Activated CD8-positive, alpha-beta T cell treated with anti-CD3 and anti-CD28 coated beads for 36 hours (primary cell): ENCODE measurements at regions not wholly inside any gene's neighbourhood (a gene's known extent, or its start where the extent isn't known, plus 50 kb on each side); places are given as distances from the start of the nearest gene placed in this dataset.

Source experiments
- ATAC-seq: fragments of 200-7000 bp; cut with Tn5 transposase; one replicate; pipeline ENCODE4 v1.10.0; 2021; ENCODE audit warnings: mild to moderate bottlenecking, moderate library complexity
- CTCF ChIA-PET: fragments of 350-600 bp; sonication (Branson Sonifier 250); formaldehyde crosslinking; loops from one replicate; lab custom pipeline; 2021; ENCODE audit warnings: antibody characterized with exemption; lab: Charles Lee
- POLR2A ChIA-PET: fragments of 350-600 bp; sonication (Branson Sonifier 250); formaldehyde crosslinking; loops from one replicate; lab custom pipeline; 2021; ENCODE audit warnings: antibody characterized with exemption; lab: Charles Lee
- DNase-seq: peaks from one replicate; pipeline ENCODE4 v3.0.0-alpha.2; 2020
- H3K27ac Mint-ChIP-seq: one replicate; pipeline ENCODE4 v1.8.0; 2021; ENCODE audit warnings: mild to moderate bottlenecking, mixed read lengths
- H3K27me3 Mint-ChIP-seq: one replicate; pipeline ENCODE4 v1.8.0; 2021; ENCODE audit warnings: mixed read lengths
- H3K36me3 Mint-ChIP-seq: one replicate; pipeline ENCODE4 v1.8.0; 2021; ENCODE audit warnings: low read depth, mixed read lengths
- H3K4me1 Mint-ChIP-seq: one replicate; pipeline ENCODE4 v1.8.0; 2021; ENCODE audit warnings: low read depth, mixed read lengths
- H3K4me3 Mint-ChIP-seq: one replicate; pipeline ENCODE4 v1.8.0; 2021; ENCODE audit warnings: mild to moderate bottlenecking, moderate library complexity, mixed read lengths
- H3K9me3 Mint-ChIP-seq: one replicate; pipeline ENCODE4 v1.8.0; 2021; ENCODE audit warnings: mixed read lengths
- intact Hi-C: fragments of 100-400 bp; cut with micrococcal nuclease; formaldehyde crosslinking; loops from one replicate; pipeline ENCODE4 v1.10.0; 2022
- TF ChIP-seq, protein P1 (sequence below): fragments of 200-600 bp; IDR thresholded peaks from one replicate; pipeline ENCODE4 v1.8.0; 2022; ENCODE audit warnings: antibody characterized with exemption, mild to moderate bottlenecking

DNA sequence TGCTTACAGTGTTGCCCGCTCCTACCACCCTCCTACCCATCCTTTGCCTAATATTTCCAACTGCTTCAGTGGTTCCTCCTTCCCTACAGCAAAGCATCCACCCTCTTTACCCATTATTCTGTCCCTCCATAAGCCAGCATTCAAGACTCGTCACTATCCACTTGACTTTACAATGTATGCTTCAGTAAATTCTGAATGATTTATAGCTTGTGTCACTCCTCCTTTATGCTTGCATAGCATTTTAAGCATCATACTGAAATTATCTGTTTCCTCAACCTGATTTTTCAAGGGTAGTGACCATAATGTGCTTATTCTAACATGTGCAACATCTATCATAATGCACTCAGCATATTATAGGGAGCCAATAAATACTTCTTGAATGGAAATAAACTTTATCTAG, 365.5 kb downstream of the RAB28 start:
- ATAC-seq, result no peak
- TF ChIP-seq, protein P1, sequence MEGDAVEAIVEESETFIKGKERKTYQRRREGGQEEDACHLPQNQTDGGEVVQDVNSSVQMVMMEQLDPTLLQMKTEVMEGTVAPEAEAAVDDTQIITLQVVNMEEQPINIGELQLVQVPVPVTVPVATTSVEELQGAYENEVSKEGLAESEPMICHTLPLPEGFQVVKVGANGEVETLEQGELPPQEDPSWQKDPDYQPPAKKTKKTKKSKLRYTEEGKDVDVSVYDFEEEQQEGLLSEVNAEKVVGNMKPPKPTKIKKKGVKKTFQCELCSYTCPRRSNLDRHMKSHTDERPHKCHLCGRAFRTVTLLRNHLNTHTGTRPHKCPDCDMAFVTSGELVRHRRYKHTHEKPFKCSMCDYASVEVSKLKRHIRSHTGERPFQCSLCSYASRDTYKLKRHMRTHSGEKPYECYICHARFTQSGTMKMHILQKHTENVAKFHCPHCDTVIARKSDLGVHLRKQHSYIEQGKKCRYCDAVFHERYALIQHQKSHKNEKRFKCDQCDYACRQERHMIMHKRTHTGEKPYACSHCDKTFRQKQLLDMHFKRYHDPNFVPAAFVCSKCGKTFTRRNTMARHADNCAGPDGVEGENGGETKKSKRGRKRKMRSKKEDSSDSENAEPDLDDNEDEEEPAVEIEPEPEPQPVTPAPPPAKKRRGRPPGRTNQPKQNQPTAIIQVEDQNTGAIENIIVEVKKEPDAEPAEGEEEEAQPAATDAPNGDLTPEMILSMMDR, result no peak
- H3K9me3 Mint-ChIP-seq, result peaks cover 3% of the 10 kb centered on the region
- no peak overlapping the region for H3K27ac Mint-ChIP-seq
- H3K27me3 Mint-ChIP-seq, result no peaks in the 10 kb centered on the region
- ChIA-PET CTCF (no interaction called here), POLR2A (no interaction called here)
- H3K4me1 Mint-ChIP-seq, result no peaks in the 10 kb centered on the region
- DNase-seq, result no peak
- H3K4me3 Mint-ChIP-seq, result no peak overlapping the region
- no peaks in the 10 kb centered on the region for H3K36me3 Mint-ChIP-seq
- intact Hi-C loops, result no loop called here

DNA sequence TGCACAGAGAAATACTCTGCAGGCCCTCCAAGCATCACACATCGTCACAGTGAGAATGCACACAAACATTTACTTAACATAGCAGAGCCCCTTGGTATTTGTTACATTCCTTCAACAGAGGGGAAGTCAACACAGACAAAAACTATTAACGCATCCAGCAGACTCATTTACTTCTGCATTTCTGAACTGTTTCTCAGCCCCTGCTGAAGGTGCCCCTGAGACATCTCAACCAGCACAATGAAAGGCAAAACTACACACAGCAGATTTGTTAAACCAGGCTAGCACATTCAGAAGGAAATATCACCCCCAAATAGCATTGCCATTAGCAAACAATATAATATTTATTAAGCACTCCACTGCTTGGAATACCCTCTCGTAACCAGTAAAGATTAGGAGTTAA, 367.0 kb downstream of the RAB28 start:
- no peaks in the 10 kb centered on the region for H3K27me3 Mint-ChIP-seq
- no peak overlapping the region for H3K4me3 Mint-ChIP-seq
- DNase-seq, result no peak
- peaks cover 5% of the 10 kb centered on the region for H3K9me3 Mint-ChIP-seq
- no peak overlapping the region for H3K27ac Mint-ChIP-seq
- no peaks in the 10 kb centered on the region for H3K36me3 Mint-ChIP-seq
- H3K4me1 Mint-ChIP-seq, result no peaks in the 10 kb centered on the region
- ChIA-PET POLR2A (no interaction called here), CTCF (no interaction called here)
- intact Hi-C loops, result no loop called here
- TF ChIP-seq, protein P1, result no peak
- no peak for ATAC-seq

DNA sequence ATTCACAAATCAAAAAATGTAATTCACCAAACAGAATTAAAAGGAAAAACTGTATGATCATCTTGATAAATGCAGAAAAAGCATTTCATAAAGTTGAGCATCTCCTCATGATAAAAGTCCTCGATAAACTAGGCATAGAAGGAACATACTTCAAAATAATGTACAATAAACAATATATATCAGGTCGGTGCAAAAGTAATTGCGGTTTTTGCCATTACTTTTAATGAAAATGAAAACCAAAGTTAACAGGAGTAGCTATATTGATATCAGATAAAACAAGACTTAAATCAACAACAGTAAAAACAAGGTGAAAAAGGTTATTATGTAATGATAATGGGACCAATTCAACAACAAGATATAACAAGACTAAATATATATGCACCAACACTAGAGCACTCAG, 372.1 kb downstream of the RAB28 start:
- intact Hi-C loops, result no loop called here
- H3K36me3 Mint-ChIP-seq, result peaks cover 3% of the 10 kb centered on the region
- peaks cover 16% of the 10 kb centered on the region for H3K9me3 Mint-ChIP-seq
- no peaks in the 10 kb centered on the region for H3K4me1 Mint-ChIP-seq
- H3K27me3 Mint-ChIP-seq, result no peaks in the 10 kb centered on the region
- TF ChIP-seq, protein P1, result no peak
- H3K4me3 Mint-ChIP-seq, result no peak overlapping the region
- no peak for ATAC-seq
- POLR2A ChIA-PET, result no interaction called here
- H3K27ac Mint-ChIP-seq, result no peak overlapping the region
- CTCF ChIA-PET, result no interaction called here
- DNase-seq, result no peak

DNA sequence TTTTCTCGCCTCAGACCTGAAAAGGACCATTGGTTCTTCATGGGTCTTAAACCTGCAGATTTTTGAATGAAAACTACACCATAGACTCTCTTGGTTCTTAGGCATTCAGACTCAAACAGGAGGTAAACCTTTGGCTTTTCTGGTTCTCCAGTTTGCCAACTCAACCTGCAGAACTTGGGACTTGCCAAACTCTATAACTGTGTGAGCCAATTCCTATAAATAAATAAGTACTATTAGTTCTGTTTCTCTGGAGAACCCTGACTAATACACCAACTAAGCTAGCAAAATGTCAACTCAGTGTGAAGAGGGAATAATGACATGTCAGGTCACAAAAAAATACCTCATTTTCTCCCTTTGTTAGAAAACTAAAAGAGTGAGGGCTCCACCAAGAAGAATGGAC, 374.6 kb downstream of the RAB28 start:
- no peak for ATAC-seq
- H3K27ac Mint-ChIP-seq, result no peak overlapping the region
- intact Hi-C loops, result no loop called here
- no peak overlapping the region for H3K4me3 Mint-ChIP-seq
- no peak for DNase-seq
- H3K9me3 Mint-ChIP-seq, result peaks cover 13% of the 10 kb centered on the region
- ChIA-PET POLR2A (no interaction called here), CTCF (no interaction called here)
- H3K36me3 Mint-ChIP-seq, result peaks cover 3% of the 10 kb centered on the region
- H3K4me1 Mint-ChIP-seq, result no peaks in the 10 kb centered on the region
- H3K27me3 Mint-ChIP-seq, result no peaks in the 10 kb centered on the region
- TF ChIP-seq, protein P1, result no peak

DNA sequence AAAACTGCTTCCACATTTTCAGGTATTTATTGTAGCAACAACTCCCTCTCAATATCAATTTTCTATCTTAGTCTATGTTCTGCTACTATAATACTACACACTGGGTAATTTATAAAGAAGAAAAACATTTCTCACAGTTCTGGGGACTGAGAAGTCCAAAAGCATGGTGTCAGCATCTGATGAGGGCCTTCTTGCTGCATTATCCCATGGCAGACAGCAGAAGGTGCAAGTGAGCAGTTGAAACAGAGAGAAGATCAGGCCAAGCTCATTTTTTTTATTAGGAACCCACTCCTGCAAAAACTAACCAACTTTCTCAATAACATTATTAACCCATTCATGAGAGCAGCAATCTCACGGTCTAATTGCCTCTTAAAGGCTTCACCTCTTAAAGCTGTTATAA, 376.0 kb downstream of the RAB28 start:
- Mint-ChIP-seq H3K9me3 (peaks cover 13% of the 10 kb centered on the region), H3K36me3 (peaks cover 3% of the 10 kb centered on the region), H3K27me3 (no peaks in the 10 kb centered on the region), H3K4me1 (no peaks in the 10 kb centered on the region), H3K27ac (no peak overlapping the region), H3K4me3 (no peak overlapping the region)
- intact Hi-C loops, result no loop called here
- TF ChIP-seq, protein P1, result no peak
- POLR2A ChIA-PET, result no interaction called here
- CTCF ChIA-PET, result no interaction called here
- DNase-seq, result no peak
- ATAC-seq, result no peak
